MM.1S (cell line): ENCODE measurements at regions not wholly inside any gene's neighbourhood (a gene's known extent, or its start where the extent isn't known, plus 50 kb on each side); places are given as distances from the start of the nearest gene placed in this dataset.

ENCODE experiments used
- CTCF ChIP-seq: fragments of 300-600 bp; sonication (generic); IDR thresholded peaks from 2 replicates; pipeline ENCODE4 v1.5.1; 2016; ENCODE audit warnings: antibody characterized with exemption, low read length, mixed read lengths
- EZH2 ChIP-seq: fragments of 300-600 bp; sonication (generic); optimal IDR thresholded peaks from 2 replicates; pipeline ENCODE3; 2017; ENCODE audit warnings: low read depth, mild to moderate bottlenecking, antibody characterized with exemption, low read length, mixed read lengths

- TF ChIP-seq CTCF: no peak
- TF ChIP-seq EZH2: no peak
Measured at GRCh38 chr5:12952409-12952808, 992.1 kb downstream of the DNAH5 start.
